K562 (cell line): ENCODE measurements at regions not wholly inside any gene's neighbourhood (a gene's known extent, or its start where the extent isn't known, plus 50 kb on each side); places are given as distances from the start of the nearest gene placed in this dataset.

ENCODE experiments used
- ATAC-seq: fragments of 200-7000 bp; cut with Tn5 transposase; 3 replicates; pipeline ENCODE4 v1.9.1; 2020; ENCODE audit warnings: moderate library complexity
- BruUV-seq: library from RNA; stranded (reverse); fragments of 400-500 nt; replicated peaks from 2 replicates; lab custom pipeline; 2021; lab: Mats Ljungman, UMichigan
- CTCF ChIA-PET: fragments of 300-600 bp; formaldehyde crosslinking; extraction: SDS; loops from one replicate; lab custom pipeline; 2021; ENCODE audit warnings: low intra/inter-chr PET ratio; lab: Yijun Ruan, JAX
- POLR2A ChIA-PET: fragments of 300-600, 350-650 bp; sonication (Branson Sonifier 250); formaldehyde crosslinking; extraction: SDS; loops from one replicate; lab custom pipeline; 2021; ENCODE audit warnings: antibody characterized with exemption, inconsistent platforms; lab: Yijun Ruan, JAX
- DNase-seq, 4 experiments: peaks; one replicate each; pipeline versions ENCODE4 v3.0.0 to v3.0.0-alpha.2; 2011 to 2018; ENCODE audit warnings: low spot score in 3 of 4, mixed read lengths in 3 of 4; ENCODE audit errors: extremely low read depth in 1 of 4
- FAIRE-seq: peaks from 2 replicates; lab custom pipeline; 2011; peaks lifted over from hg19 to GRCh38; lab: Jason Lieb, UNC
- H2AFZ ChIP-seq: 2 replicates; pipeline ENCODE4 v1.6.0; 2011; ENCODE audit warnings: low read depth, low read length, control low read depth, inconsistent platforms
- H3K27ac ChIP-seq: fragments of 200-600 bp; 3 replicates; pipeline ENCODE4 v1.8.0; 2011; ENCODE audit warnings: low read depth, mild to moderate bottlenecking, control low read depth, inconsistent platforms, low read length, moderate library complexity, mixed read lengths; ENCODE audit errors: extremely low read depth
- H3K27me3 ChIP-seq, 2 experiments: fragments of 300-600 bp in 1 of 2; 2 replicates in 1 of 2; 3 replicates in 1 of 2; pipeline versions ENCODE4 v1.6.0 to v1.8.0; 2011; ENCODE audit warnings: inconsistent platforms in 2 of 2, low read length in 2 of 2, mild to moderate bottlenecking in 1 of 2, mixed read lengths in 1 of 2, moderate library complexity in 1 of 2; ENCODE audit not compliant: control insufficient read depth in 2 of 2, insufficient read depth in 2 of 2
- H3K36me3 ChIP-seq: fragments of 300-600 bp; 3 replicates; pipeline ENCODE4 v1.8.0; 2011; ENCODE audit warnings: mild to moderate bottlenecking, low read length, inconsistent platforms; ENCODE audit not compliant: control insufficient read depth, insufficient read depth
- H3K4me1 ChIP-seq, 2 experiments: fragments of 200-600 bp in 1 of 2; replicated peaks in 1 of 2; 2 replicates in 1 of 2; 3 replicates in 1 of 2; pipeline versions ENCODE4 v1.5.1 to v1.8.0; 2011; ENCODE audit warnings: inconsistent platforms in 2 of 2, low read length in 2 of 2, mild to moderate bottlenecking in 1 of 2, mixed read lengths in 1 of 2, moderate library complexity in 1 of 2; ENCODE audit not compliant: control insufficient read depth in 2 of 2, insufficient read depth in 2 of 2
- H3K4me2 ChIP-seq: 2 replicates; pipeline ENCODE4 v1.6.1; 2011; ENCODE audit warnings: low read length, control low read depth, inconsistent platforms, mixed read lengths; ENCODE audit not compliant: insufficient read depth
- H3K4me3 ChIP-seq: fragments of 200-600 bp; sonication (generic), shearing (Covaris generic); 2 replicates; pipeline ENCODE4 v1.5.1; 2016; ENCODE audit warnings: control low read depth, inconsistent platforms
- H3K79me2 ChIP-seq: fragments of 200-600 bp; 3 replicates; pipeline ENCODE4 v1.8.0; 2011; ENCODE audit warnings: low read length, inconsistent platforms; ENCODE audit not compliant: control insufficient read depth, insufficient read depth
- H3K9ac ChIP-seq, 2 experiments: 2 replicates each; pipeline versions ENCODE4 v1.6.0 to v1.6.1; 2011; ENCODE audit warnings: low read depth in 2 of 2, low read length in 2 of 2, control low read depth in 1 of 2, inconsistent platforms in 1 of 2, mild to moderate bottlenecking in 1 of 2, mixed read lengths in 1 of 2; ENCODE audit not compliant: insufficient read depth in 1 of 2
- H3K9me1 ChIP-seq: one replicate; pipeline ENCODE4 v1.6.0; 2011; ENCODE audit warnings: inconsistent platforms, mild to moderate bottlenecking, low read length, moderate library complexity; ENCODE audit not compliant: control insufficient read depth, insufficient read depth
- H3K9me3 ChIP-seq: replicated peaks from 2 replicates; pipeline ENCODE4 v1.5.1; 2011; ENCODE audit warnings: low read depth, low read length, inconsistent platforms; ENCODE audit not compliant: control insufficient read depth, insufficient read depth
- H4K20me1 ChIP-seq: replicated peaks from 2 replicates; pipeline ENCODE4 v1.6.1; 2011; ENCODE audit warnings: low read length, inconsistent platforms, mixed read lengths; ENCODE audit not compliant: control insufficient read depth, insufficient read depth
- BCOR ChIP-seq: fragments of 450-650 bp; IDR thresholded peaks from 2 replicates; pipeline ENCODE4 v1.6.1; 2016
- FOXK1 ChIP-seq: sonication (generic); formaldehyde crosslinking; IDR thresholded peaks from 2 replicates; pipeline ENCODE4 v1.8.0; 2022; ENCODE audit warnings: missing genetic modification reagents, mild to moderate bottlenecking, borderline replicate concordance
- HDAC8 ChIP-seq: fragments of 450-650 bp; IDR thresholded peaks from 2 replicates; pipeline ENCODE4 v1.6.1; 2016; ENCODE audit warnings: mild to moderate bottlenecking, missing genetic modification characterization, moderate library complexity, missing compliant biosample characterization
- HMG20A ChIP-seq: fragments of 450-650 bp; formaldehyde crosslinking; conservative IDR thresholded peaks from 2 replicates; pipeline ENCODE4 v1.4.0; 2020; ENCODE audit warnings: mild to moderate bottlenecking, mixed read lengths
- MED1 ChIP-seq: sonication (generic); formaldehyde crosslinking; IDR thresholded peaks from 2 replicates; pipeline ENCODE4 v1.8.1; 2023; ENCODE audit warnings: missing genetic modification reagents, borderline replicate concordance
- PURB ChIP-seq: sonication (generic); formaldehyde crosslinking; IDR thresholded peaks from 2 replicates; pipeline ENCODE4 v1.9.0; 2021; ENCODE audit warnings: low read depth, mild to moderate bottlenecking, missing genetic modification reagents
- RBM22 ChIP-seq: fragments of 200-400 bp; formaldehyde crosslinking; IDR thresholded peaks from 2 replicates; pipeline ENCODE4 v1.6.1; 2018; ENCODE audit warnings: low read length, low read depth; ENCODE audit not compliant: poor library complexity, severe bottlenecking
- RBM34 ChIP-seq: fragments of 200-400 bp; formaldehyde crosslinking; IDR thresholded peaks from 2 replicates; pipeline ENCODE4 v1.6.1; 2018; ENCODE audit warnings: low read length, borderline replicate concordance; ENCODE audit not compliant: insufficient read depth
- SRSF3 ChIP-seq: fragments of 200-400 bp; formaldehyde crosslinking; IDR thresholded peaks from 2 replicates; pipeline ENCODE4 v1.6.1; 2016; ENCODE audit warnings: mild to moderate bottlenecking, low read length, moderate library complexity; ENCODE audit not compliant: insufficient read depth
- WGBS: fragments of 100-300 bp; shearing (Covaris generic); methylation state at CpG from one replicate; pipeline ENCODE4 v1.1.6; 2016; ENCODE audit warnings: low coverage, mixed read lengths; ENCODE audit not compliant: insufficient coverage; ENCODE audit errors: missing lambda C conversion rate; 5-methylcytosine and 5-hydroxymethylcytosine counted together
- in situ Hi-C: fragments of 300-500 bp; cut with MboI; formaldehyde crosslinking; loops from 4 replicates; pipeline ENCODE4 v1.15.0; 2018; ENCODE audit warnings: inconsistent platforms, mixed read lengths
- intact Hi-C: fragments of 100-400 bp; cut with micrococcal nuclease; formaldehyde crosslinking; loops from 2 replicates; pipeline ENCODE4 v1.14.2; 2022
- TF ChIP-seq, protein P1 (sequence below): IDR thresholded peaks from 2 replicates; pipeline ENCODE4 v1.6.1; 2011; ENCODE audit not compliant: insufficient read length; ENCODE audit errors: extremely low read depth
- TF ChIP-seq, protein P2 (sequence below), 2 experiments: fragments of 150-350 bp in 1 of 2; IDR thresholded peaks; 2 replicates each; pipeline ENCODE4 v1.6.1; 2012 to 2016; ENCODE audit warnings: low read depth in 2 of 2, low read length in 2 of 2, mild to moderate bottlenecking in 1 of 2, moderate library complexity in 1 of 2
- TF ChIP-seq, protein P3 (sequence below): fragments of 250-450 bp; sonication (Bioruptor Pico); IDR thresholded peaks from 2 replicates; pipeline ENCODE4 v1.4.0; 2020; ENCODE audit warnings: mild to moderate bottlenecking, moderate library complexity
- TF ChIP-seq, protein P4 (sequence below): IDR thresholded peaks from 2 replicates; pipeline ENCODE4 v1.6.1; 2016; ENCODE audit warnings: missing genetic modification characterization, missing compliant biosample characterization

DNA sequence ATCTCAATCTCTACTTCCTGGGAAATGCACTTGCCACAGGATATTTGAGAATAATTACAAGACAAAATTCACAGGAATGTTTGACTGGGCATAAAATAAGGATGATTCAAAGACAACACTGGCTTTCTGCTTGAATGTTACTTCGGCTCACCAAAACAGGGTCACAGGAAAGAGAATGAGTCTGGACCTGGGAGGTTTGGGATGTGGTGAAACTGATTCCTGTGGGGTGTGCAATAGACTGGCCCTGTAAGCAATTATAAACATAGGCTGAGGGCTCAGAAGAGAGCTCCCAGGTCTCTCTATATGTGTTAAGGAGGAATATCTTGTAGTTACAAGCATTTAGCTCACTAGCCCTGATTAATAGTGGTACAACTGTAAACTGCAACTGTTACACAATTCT lies 613.9 kb upstream of the CELF2 start:
- POLR2A ChIA-PET: no interaction called here
- Histone ChIP-seq H3K79me2 (no peaks in the 10 kb centered on the region), H3K9me3 (no peaks in the 10 kb centered on the region), H2AFZ (no peak overlapping the region), H3K27ac (no peak overlapping the region), H3K36me3 (no peaks in the 10 kb centered on the region), H3K4me1 (no peaks in the 10 kb centered on the region), H3K9me1 (no peaks in the 10 kb centered on the region), H3K9ac (no peak overlapping the region), H3K4me3 (no peak overlapping the region), H3K27me3 (no peaks in the 10 kb centered on the region), H4K20me1 (no peaks in the 10 kb centered on the region), H3K4me2 (no peak overlapping the region)
- 6% methylated on average over 1 of the region's 1 CpG for WGBS
- no TSS peak for BruUV-seq
- in situ Hi-C loops (no loop called here), intact Hi-C loops (no loop called here)
- no peak for FAIRE-seq
- CTCF ChIA-PET: no interaction called here
- ATAC-seq: no peak
- no peak for DNase-seq
- TF ChIP-seq, protein P1, sequence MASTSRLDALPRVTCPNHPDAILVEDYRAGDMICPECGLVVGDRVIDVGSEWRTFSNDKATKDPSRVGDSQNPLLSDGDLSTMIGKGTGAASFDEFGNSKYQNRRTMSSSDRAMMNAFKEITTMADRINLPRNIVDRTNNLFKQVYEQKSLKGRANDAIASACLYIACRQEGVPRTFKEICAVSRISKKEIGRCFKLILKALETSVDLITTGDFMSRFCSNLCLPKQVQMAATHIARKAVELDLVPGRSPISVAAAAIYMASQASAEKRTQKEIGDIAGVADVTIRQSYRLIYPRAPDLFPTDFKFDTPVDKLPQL: no peak
- TF ChIP-seq, protein P2, sequence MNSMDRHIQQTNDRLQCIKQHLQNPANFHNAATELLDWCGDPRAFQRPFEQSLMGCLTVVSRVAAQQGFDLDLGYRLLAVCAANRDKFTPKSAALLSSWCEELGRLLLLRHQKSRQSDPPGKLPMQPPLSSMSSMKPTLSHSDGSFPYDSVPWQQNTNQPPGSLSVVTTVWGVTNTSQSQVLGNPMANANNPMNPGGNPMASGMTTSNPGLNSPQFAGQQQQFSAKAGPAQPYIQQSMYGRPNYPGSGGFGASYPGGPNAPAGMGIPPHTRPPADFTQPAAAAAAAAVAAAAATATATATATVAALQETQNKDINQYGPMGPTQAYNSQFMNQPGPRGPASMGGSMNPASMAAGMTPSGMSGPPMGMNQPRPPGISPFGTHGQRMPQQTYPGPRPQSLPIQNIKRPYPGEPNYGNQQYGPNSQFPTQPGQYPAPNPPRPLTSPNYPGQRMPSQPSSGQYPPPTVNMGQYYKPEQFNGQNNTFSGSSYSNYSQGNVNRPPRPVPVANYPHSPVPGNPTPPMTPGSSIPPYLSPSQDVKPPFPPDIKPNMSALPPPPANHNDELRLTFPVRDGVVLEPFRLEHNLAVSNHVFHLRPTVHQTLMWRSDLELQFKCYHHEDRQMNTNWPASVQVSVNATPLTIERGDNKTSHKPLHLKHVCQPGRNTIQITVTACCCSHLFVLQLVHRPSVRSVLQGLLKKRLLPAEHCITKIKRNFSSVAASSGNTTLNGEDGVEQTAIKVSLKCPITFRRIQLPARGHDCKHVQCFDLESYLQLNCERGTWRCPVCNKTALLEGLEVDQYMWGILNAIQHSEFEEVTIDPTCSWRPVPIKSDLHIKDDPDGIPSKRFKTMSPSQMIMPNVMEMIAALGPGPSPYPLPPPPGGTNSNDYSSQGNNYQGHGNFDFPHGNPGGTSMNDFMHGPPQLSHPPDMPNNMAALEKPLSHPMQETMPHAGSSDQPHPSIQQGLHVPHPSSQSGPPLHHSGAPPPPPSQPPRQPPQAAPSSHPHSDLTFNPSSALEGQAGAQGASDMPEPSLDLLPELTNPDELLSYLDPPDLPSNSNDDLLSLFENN (IDR thresholded peaks at IDR 0.05; ENCODE audit: low read depth in 2 of 2, low read length in 2 of 2): no peak
- TF ChIP-seq FOXK1 (no peak), HMG20A (no peak), RBM22 (no peak), BCOR (no peak), HDAC8 (tag) (no peak), MED1 (CRISPR knock-in tag) (no peak), SRSF3 (no peak), RBM34 (no peak), PURB (CRISPR knock-in tag) (no peak)
- TF ChIP-seq, protein P3, sequence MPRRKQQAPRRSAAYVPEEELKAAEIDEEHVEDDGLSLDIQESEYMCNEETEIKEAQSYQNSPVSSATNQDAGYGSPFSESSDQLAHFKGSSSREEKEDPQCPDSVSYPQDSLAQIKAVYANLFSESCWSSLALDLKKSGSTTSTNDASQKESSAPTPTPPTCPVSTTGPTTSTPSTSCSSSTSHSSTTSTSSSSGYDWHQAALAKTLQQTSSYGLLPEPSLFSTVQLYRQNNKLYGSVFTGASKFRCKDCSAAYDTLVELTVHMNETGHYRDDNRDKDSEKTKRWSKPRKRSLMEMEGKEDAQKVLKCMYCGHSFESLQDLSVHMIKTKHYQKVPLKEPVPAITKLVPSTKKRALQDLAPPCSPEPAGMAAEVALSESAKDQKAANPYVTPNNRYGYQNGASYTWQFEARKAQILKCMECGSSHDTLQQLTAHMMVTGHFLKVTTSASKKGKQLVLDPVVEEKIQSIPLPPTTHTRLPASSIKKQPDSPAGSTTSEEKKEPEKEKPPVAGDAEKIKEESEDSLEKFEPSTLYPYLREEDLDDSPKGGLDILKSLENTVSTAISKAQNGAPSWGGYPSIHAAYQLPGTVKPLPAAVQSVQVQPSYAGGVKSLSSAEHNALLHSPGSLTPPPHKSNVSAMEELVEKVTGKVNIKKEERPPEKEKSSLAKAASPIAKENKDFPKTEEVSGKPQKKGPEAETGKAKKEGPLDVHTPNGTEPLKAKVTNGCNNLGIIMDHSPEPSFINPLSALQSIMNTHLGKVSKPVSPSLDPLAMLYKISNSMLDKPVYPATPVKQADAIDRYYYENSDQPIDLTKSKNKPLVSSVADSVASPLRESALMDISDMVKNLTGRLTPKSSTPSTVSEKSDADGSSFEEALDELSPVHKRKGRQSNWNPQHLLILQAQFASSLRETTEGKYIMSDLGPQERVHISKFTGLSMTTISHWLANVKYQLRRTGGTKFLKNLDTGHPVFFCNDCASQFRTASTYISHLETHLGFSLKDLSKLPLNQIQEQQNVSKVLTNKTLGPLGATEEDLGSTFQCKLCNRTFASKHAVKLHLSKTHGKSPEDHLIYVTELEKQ (CRISPR knock-in tag): no peak
- TF ChIP-seq, protein P4, sequence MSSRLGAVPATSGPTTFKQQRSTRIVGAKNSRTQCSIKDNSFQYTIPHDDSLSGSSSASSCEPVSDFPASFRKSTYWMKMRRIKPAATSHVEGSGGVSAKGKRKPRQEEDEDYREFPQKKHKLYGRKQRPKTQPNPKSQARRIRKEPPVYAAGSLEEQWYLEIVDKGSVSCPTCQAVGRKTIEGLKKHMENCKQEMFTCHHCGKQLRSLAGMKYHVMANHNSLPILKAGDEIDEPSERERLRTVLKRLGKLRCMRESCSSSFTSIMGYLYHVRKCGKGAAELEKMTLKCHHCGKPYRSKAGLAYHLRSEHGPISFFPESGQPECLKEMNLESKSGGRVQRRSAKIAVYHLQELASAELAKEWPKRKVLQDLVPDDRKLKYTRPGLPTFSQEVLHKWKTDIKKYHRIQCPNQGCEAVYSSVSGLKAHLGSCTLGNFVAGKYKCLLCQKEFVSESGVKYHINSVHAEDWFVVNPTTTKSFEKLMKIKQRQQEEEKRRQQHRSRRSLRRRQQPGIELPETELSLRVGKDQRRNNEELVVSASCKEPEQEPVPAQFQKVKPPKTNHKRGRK (tag): no peak
